Ovary (tissue), 7 donors: ENCODE measurements at regions not wholly inside any gene's neighbourhood (a gene's known extent, or its start where the extent isn't known, plus 50 kb on each side); places are given as distances from the start of the nearest gene placed in this dataset.

Source experiments
- DNase-seq, 5 donors: peaks; one replicate each; pipeline ENCODE4 v3.0.0-alpha.2; 2019 to 2020
- H3K27ac ChIP-seq, 2 donors: fragments of 200-600 bp; one replicate each; pipeline versions ENCODE4 v1.5.1 to v1.8.0; 2019 to 2022
- H3K27me3 ChIP-seq: fragments of 200-600 bp; one replicate; pipeline ENCODE4 v1.8.0; 2022
- H3K36me3 ChIP-seq: fragments of 200-600 bp; sonication (generic); one replicate; pipeline ENCODE4 v1.5.1; 2019
- H3K4me1 ChIP-seq: one replicate; pipeline ENCODE4 v1.8.1; 2013; ENCODE audit warnings: mild to moderate bottlenecking, moderate library complexity; ENCODE audit not compliant: insufficient read depth
- H3K4me3 ChIP-seq: fragments of 200-600 bp; sonication (generic); one replicate; pipeline ENCODE4 v1.5.1; 2017
- H3K9me3 ChIP-seq, 2 donors: fragments of 200-600 bp in 1 of 2; sonication (generic) in 1 of 2; one replicate each; pipeline versions ENCODE4 v1.5.1 to v1.8.1; 2013 to 2019; ENCODE audit warnings: mild to moderate bottlenecking in 1 of 2, moderate library complexity in 1 of 2
- CTCF ChIP-seq, 3 donors: fragments of 450-650 bp in 2 of 3; fragments of 200-600 bp in 1 of 3; IDR thresholded peaks; one replicate each; pipeline versions ENCODE4 v1.5.1 to v1.8.0; 2016 to 2022; ENCODE audit warnings: antibody characterized with exemption in 3 of 3, mild to moderate bottlenecking in 1 of 3
- EP300 ChIP-seq: sonication (generic); formaldehyde crosslinking; IDR thresholded peaks from one replicate; pipeline ENCODE4 v1.6.1; 2017; ENCODE audit warnings: antibody characterized with exemption
- POLR2A ChIP-seq: fragments of 450-650 bp; IDR thresholded peaks from one replicate; pipeline ENCODE4 v1.6.1; 2017; ENCODE audit warnings: antibody characterized with exemption, mild to moderate bottlenecking, moderate library complexity
- WGBS, 3 donors: extraction: QIAGEN DNeasy Blood & Tissue Kit in 1 of 3; methylation state at CpG; one replicate each; pipeline versions ENCODE4 v1.1.5 to v1.1.7; 2013 to 2017; 5-methylcytosine and 5-hydroxymethylcytosine counted together
- intact Hi-C, 4 donors: fragments of 100-400 bp; cut with DNase I; formaldehyde crosslinking; loops; one replicate each; pipeline versions ENCODE4 v1.11.0 to v1.15.1; 2022 to 2023
- donor health status: DM: no; HTN: no; CAD: no; lungs with moderate emphysema.
- donor health status: DM: no; HTN: no; CAD: no.
- donor health status: Bipolar disorder and iron deficiency.
- donor health status: DM: no; HTN: no; CAD: no.
- donor health status: DM: yes; HTN: yes; CAD: no.

- Histone ChIP-seq H3K36me3 (no peaks in the 10 kb centered on the region), H3K27me3 (no peaks in the 10 kb centered on the region), H3K27ac (no peak overlapping the region), H3K9me3 (no peaks in the 10 kb centered on the region), H3K4me3 (no peak overlapping the region), H3K4me1 (no peaks in the 10 kb centered on the region)
- TF ChIP-seq CTCF (IDR thresholded peaks at IDR 0.05) = no peak
- no peak for TF ChIP-seq EP300
- no peak for TF ChIP-seq POLR2A
- 66 to 73% (median 72%) methylated on average over 2 of the region's 2 CpGs for WGBS, 3 donors
- intact Hi-C loops = no loop called here
- no peak for DNase-seq
These were observed 810.3 kb upstream of the CDH8 start for GRCh38 chr16:62846399-62847057.

GRCh38 chr16:62832214-62832613 is 796.0 kb upstream of the CDH8 start:
- Histone ChIP-seq H3K27ac (no peak overlapping the region), H3K9me3 (no peaks in the 10 kb centered on the region), H3K4me1 (no peaks in the 10 kb centered on the region), H3K27me3 (no peaks in the 10 kb centered on the region), H3K4me3 (no peak overlapping the region), H3K36me3 (no peaks in the 10 kb centered on the region)
- no peak for DNase-seq
- intact Hi-C loops = no loop called here
- 76 to 81% (median 80%) methylated on average over 4 of the region's 4 CpGs for WGBS, 3 donors
- TF ChIP-seq POLR2A = no peak
- TF ChIP-seq CTCF (IDR thresholded peaks at IDR 0.05) = no peak

- TF ChIP-seq CTCF (IDR thresholded peaks at IDR 0.05) = no peak
- no peak for TF ChIP-seq POLR2A
- no peak for TF ChIP-seq EP300
- DNase-seq = no peak
- no peaks in the 10 kb centered on the region for H3K36me3 ChIP-seq
- intact Hi-C loops = no loop called here
- 74 to 81% (median 75%) methylated on average over 2 of the region's 2 CpGs for WGBS, 3 donors
- H3K27ac ChIP-seq = no peak overlapping the region
- H3K9me3 ChIP-seq = no peaks in the 10 kb centered on the region
- H3K4me3 ChIP-seq = no peak overlapping the region
- H3K4me1 ChIP-seq = no peaks in the 10 kb centered on the region
- no peaks in the 10 kb centered on the region for H3K27me3 ChIP-seq
These were observed 795.1 kb upstream of the CDH8 start for GRCh38 chr16:62831235-62831850.

GRCh38 chr16:62829607-62830006 is 793.4 kb upstream of the CDH8 start:
- Histone ChIP-seq H3K9me3 (no peaks in the 10 kb centered on the region), H3K36me3 (no peaks in the 10 kb centered on the region), H3K4me3 (no peak overlapping the region), H3K27me3 (no peaks in the 10 kb centered on the region), H3K4me1 (no peaks in the 10 kb centered on the region), H3K27ac (no peak overlapping the region)
- TF ChIP-seq POLR2A (no peak), EP300 (no peak), CTCF (IDR thresholded peaks at IDR 0.05) (no peak)
- no peak for DNase-seq
- WGBS, 3 donors = 11 to 25% (median 14%) methylated on average over 3 of the region's 3 CpGs
- intact Hi-C loops = no loop called here
